ENCODE measurements at regions not wholly inside any gene's neighbourhood (a gene's known extent, or its start where the extent isn't known, plus 50 kb on each side); places are given as distances from the start of the nearest gene placed in this dataset.

DNA sequence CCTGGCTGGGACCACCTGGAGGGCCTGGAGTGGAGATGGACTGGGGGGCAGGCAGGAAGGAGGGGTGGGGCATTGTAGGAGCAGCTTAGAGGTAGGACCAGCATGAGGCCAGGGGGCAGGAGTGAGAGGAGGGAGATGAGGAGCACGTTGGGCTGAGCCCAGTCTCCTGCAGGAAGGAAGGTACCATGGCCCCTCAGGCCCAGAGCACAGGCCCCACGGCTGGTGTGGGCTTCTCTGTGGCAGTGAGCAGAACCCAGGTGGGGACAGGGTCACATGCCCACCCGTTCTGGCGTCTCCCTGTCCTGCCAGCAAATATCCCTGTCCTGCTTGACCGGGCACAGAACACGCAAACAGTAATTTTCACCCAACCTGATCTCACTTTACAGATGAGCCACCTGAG is 141.8 kb downstream of the ENGASE start:
- in situ Hi-C loops (cut with MboI; ENCODE audit: low sequenced_read_pairs) = no loop called here

DNA sequence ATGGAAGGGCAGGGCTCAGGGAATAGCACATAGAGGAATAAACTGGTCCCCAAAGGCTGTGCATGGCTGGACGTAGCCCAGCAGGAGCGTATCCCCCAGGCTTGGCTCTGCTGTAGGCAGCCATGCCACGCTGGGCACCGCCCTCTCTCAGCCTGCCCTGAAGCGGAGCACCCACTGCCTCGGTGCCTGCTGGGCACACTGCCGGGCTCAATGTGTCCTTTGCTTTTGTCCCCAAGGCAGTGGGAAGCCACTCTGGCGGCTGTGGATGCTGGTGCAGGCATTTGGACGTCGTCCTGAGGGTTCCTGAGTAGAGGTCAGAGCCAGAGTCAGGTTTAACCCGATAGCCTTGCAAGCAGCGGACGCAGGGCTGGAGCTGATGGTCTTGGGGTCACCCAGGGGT is 141.0 kb downstream of the ENGASE start:
- in situ Hi-C loops (cut with MboI; ENCODE audit: low sequenced_read_pairs) = no loop called here

DNA sequence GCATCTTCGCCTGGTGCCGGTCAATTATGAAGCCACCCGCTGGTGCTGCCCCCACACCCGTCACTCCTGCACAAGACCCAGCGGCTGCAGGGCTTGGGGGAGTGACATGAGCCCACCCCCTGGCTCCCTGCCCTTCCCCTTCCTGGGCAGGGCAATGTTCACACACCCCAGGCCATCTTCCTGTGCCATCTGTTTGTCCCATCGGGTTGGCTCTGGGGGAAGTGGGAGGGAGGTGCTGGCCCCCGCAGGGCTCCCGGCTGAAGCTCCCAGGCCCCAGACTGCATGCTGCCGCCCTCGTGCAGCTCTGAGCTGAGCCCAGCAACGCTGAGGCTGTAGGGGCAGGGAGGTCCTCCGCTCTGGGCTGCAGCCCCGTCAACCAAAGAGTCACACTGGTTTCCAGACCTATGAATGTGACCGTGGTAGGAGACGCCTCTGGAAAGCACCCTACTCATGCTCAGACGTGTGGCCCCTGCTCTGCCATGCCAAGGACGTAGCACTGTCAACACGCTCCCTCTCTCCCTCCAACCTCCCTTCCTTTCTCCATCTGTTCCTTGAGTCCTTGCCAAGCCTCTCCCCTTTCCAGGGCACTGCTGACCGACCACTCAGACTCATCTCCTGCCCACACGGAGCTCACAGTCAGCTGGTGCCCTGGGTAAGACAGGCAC is 140.4 kb downstream of the ENGASE start:
- in situ Hi-C loops (cut with MboI; ENCODE audit: low sequenced_read_pairs) = no loop called here

DNA sequence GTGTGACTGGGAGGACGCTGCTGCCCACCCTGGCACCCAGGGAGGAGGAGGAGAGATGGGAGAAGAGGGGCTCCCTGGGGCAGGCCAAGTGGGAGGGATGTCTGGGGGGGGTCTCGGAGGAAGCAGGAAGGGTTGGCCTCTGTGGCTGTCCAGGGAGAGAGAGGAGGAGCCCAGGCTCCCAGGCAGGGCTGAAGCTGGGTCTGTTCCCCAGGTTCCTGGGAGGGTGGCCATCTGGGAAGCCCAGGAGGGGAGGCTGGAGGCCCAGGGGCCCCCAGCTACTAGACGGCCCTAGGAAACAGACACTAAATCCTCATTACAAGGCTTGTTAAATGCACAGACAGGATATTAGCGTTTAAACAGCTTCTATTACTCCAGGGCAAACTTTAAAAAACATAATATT is 139.8 kb downstream of the ENGASE start:
- in situ Hi-C loops (cut with MboI; ENCODE audit: low sequenced_read_pairs) = no loop called here

DNA sequence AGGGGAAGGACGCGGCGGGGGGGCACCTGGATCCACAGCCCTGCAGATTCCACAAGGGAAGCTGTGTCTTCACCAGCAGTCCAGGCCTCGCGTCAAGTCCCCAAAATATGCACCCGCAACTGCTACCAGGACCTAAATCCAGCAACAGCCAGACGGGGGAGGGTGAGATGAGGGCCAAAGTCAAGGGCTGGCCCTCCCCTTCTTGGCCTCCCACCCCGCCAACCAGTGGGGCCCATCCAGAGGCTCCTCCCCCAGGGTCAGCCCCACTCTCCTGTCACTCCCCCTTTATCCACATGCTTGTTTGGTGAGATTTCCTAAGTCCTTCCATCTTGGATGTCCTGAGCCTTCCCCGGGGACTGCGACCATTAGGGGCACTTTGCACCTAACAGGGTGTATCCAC is 138.7 kb downstream of the ENGASE start:
- in situ Hi-C loops (cut with MboI; ENCODE audit: low sequenced_read_pairs) = no loop called here

DNA sequence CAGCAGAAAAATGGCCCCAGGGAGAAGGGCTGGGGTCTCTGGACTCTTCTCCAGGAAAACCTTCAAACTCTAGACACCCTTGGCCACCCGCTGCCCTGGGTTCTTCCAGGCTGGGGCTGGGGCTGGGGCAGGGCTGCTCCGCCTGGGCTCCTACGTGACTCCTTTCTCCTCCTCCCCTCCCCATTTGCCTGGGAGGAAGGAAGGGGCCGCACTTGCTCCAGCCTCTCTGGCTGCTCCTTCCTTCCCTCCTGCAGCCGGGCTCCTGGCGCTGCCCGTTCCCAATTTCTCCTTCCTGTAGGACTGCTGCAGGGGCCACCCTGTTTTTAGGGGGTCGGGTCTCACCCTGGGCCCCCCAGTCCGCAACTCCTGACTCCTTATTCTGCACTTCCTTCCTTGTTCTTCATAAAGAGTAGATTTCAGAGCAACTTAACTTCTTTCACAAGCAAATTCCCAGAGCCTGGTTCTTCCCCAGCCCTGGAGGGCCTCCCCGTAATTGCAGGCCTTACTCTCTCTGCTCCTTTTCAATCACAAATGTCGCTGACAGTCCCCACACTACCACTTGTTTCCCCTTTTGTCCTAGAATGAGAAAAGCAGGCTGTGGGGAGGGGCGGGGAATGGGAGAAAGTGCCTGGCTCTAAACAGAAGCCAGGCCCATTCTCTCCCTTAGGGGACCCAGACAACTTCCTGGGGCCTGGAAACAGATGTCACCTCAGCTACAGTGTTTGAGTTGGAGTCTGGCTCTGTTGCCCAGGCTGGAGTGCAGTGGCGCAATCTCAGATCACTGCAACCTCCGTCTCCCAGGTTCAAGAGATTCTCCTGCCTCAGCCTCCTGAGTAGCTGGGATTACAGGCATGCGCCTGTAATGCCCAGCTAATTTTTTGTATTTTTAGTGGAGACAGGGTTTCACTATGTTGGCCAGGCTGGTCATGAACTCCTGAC is 137.8 kb downstream of the ENGASE start:
- in situ Hi-C loops (cut with MboI; ENCODE audit: low sequenced_read_pairs) = no loop called here

DNA sequence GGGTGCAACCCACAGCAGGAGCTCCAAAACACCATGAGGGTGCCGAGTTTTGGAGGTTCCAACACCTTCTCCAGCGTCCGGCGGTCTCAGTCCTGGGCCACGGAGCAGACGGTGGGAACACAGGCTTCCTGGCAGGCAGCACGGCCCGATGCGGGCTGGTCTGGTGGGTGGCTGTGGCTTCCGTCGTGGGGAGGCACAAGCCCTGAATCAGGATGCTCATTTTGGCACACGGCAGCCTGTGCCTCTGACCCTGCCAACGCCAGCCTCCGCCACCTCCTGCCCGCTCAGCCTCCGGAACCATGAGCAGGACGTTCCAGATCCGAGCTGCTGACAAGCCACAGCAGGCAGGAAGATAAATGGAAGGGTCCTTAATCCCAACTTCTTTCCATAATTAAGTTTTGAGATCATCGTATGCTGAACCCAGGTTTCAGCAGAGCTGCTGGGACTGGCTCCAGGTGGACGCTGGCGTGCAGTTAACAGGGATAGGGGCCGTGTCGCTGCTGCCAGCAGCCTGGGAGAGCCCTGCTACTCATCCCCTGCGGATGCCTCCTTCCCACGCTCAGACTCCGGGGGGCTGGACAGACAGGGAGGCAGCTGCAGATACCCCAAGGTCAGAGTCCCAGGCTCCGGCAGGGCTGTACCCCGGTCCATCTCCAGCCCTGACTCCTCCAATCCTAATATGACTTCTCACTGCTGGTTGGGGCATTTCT is 136.6 kb downstream of the ENGASE start:
- in situ Hi-C loops (cut with MboI; ENCODE audit: low sequenced_read_pairs) = no loop called here

DNA sequence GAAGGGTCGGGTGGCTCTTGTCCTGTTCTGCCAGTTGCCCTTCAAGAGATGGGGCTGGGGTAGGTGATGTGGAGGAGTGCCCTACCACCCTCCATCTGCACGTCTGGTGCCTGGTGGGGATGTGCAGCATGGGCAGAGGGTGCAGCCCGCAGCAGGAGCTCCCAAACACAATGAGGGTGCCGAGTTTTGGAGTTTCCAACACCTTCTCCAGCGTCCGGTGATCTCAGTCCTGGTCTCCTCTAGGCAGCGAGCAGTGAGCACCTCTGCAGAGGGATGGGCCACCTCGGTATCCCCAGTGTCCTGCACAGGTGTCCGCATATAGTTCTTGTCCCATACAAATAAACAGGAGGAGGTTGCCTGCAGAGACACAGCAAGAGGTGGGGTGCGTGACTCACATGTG is 136.0 kb downstream of the ENGASE start:
- in situ Hi-C loops (cut with MboI; ENCODE audit: low sequenced_read_pairs) = no loop called here

DNA sequence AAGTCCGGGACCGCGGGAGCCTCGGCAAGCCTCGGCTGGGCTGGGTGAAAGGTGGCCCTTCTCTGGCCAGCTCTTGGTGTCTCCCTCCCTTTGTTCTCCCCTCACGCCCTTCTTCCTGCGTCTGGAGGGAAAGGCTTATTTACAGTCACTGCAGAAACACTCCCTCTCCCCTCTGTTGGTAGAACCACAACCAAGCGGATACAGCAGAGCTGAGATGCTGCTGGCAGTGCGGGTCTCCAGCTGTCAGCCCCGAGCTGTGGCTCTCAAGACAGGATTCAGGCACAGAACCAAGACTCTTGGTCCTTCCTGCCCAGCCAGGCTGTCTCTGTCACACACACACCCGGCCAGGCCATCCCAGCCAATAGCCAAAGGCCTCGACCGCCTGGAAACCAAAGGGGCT is 133.3 kb downstream of the ENGASE start:
- in situ Hi-C loops (cut with MboI; ENCODE audit: low sequenced_read_pairs) = no loop called here

DNA sequence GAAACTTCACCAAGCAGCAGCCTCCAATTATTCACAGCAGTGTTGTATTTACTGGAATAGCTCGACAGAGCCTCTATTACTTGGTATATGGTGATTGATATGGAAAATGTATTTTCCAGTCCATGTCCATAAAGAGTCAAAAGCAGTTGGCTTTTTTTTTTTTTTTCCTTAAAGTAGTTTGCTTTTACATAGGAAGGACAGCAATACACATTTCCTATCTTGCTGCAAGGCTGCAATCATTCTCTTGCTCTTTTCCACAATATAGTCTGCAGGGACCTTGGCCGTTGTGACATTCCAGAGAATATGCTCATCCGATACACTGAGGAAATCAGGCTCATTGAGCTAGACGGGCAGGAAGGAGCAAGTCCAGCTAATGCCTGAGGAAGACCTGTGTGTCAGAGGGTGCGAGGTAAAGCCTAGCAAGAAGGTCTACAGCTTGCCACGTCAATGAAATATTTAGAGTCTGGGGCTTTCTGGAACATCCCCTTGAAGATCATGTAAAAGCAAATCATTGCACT is 131.1 kb downstream of the ENGASE start:
- in situ Hi-C loops (cut with MboI; ENCODE audit: low sequenced_read_pairs) = no loop called here

DNA sequence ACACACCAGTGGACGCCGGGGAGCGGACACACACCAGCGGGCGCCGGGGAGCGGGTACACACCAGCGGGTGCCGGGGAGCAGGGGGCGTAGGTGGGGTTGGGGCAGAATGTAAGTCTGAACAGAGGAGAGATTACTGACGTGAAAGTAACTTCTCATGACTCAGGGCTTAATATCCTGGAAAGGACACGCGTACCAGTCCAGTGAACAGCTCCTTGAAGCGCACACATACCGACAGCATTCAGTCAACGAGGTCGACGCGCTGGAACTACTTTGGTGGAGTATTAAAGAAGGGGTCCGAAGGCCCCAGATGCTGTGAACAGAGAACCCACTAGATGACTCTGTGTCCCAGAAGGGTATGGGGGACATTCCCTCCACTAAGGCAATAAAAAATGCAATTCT is 129.6 kb downstream of the ENGASE start:
- in situ Hi-C loops (cut with MboI; ENCODE audit: low sequenced_read_pairs) = no loop called here

DNA sequence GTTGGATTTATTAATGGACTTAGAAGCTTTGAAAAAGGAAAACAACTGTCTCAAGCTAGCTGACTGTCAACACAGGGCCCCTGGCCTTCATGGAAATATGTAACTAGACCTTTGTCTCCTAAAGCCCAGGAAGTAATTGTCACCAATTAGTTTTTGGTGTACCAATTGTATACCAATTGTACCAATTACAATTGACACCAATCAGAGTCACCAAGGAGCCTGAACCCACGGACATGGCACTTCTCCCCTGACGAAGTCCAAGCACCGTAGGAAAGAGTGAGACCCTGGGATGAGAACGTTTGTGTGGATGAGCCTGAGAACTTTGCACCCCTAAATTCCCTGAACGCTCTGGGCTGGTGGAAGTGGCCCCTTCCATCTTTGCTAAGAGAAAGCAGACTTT is 129.0 kb downstream of the ENGASE start:
- in situ Hi-C loops (cut with MboI; ENCODE audit: low sequenced_read_pairs) = no loop called here

DNA sequence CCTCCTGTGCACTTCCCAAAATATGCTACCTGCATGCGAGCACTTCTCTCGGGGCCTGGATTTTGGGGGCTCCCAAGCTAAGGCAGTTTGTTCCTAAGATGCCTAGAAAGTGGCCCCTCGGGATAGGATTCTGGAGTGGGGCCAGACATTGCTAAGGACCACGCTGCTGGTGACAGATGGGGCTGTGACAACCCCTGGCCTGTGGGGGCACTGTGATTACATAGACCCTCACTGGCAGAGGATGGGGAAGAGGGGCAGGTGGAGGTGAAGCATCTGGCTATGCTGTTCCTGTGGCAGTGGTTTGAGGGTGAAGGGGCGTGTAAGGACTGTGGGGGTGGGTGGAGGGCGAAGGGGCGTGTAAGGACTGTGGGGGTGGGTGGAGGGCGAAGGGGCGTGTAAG is 128.4 kb downstream of the ENGASE start:
- in situ Hi-C loops (cut with MboI; ENCODE audit: low sequenced_read_pairs) = no loop called here

DNA sequence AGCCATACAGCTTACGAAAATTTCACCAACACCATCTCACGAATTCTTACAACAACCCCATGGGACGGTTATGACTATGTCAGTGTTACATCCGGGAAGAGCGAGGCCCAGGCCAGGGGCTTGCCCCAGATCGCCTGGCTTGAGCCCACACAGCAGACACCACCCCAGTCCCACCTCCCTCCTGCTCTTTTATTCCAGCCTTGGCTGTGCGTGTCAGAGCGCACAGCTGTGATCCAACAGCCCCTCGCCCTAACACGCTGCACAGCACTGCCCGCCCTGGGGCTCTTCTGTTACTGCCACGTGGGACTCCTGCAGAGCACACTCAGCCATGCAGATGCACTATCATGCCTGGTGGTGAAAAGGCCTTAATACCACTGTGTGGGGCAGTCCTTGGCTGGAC is 127.9 kb downstream of the ENGASE start:
- in situ Hi-C loops (cut with MboI; ENCODE audit: low sequenced_read_pairs) = no loop called here

DNA sequence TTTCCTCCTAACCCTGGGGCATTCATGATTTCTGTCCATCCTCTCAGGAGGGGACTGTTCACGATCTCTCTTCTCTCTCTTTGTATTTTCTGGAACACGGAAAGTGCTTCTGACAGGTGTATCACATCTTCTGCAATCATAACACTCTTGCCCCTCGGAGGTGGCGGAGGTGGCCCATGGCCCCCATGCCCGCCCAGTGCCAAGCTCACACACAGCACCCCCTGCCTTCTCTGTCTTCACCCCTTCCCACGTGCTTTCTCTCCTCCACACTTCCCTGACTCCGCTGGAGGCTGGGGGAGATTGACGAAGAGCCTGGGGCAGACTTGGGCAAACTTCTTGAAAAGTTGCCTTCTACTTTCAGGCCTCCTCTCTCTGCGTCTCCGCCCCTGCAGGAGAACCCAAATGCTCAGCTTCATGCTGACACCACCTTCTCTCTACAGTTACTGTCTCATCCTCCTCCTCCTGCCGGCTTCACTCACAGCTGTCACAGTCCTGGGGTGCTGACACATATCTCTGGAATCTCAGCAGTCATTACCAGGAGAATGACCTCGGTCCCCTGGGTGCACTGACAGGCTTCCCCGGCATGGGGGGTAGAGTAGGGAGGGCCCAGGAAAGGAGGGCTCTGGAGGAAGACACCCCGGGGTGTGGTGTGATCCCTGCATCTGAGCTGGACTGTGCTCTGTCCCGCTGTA is 127.1 kb downstream of the ENGASE start:
- in situ Hi-C loops (cut with MboI; ENCODE audit: low sequenced_read_pairs) = no loop called here

DNA sequence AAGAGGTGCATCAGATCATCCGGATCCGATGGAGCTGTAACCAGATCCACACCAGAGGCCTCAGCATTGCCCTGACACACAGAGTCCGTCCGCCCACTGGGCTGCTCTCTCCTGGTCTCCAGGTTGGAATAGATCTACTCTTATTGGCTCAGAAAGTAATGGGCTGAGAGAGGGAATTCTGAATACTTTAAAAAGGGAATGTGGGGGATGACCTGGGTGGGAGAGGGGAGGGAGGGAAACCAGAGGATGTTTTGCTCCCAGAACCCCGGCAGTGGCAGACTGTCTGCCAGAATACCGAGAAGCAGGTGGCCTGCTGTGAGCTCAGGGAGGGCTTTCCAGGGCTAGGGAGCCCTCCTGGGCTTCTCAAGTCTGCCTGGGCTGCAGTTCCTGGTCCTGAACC is 126.5 kb downstream of the ENGASE start:
- in situ Hi-C loops (cut with MboI; ENCODE audit: low sequenced_read_pairs) = no loop called here

DNA sequence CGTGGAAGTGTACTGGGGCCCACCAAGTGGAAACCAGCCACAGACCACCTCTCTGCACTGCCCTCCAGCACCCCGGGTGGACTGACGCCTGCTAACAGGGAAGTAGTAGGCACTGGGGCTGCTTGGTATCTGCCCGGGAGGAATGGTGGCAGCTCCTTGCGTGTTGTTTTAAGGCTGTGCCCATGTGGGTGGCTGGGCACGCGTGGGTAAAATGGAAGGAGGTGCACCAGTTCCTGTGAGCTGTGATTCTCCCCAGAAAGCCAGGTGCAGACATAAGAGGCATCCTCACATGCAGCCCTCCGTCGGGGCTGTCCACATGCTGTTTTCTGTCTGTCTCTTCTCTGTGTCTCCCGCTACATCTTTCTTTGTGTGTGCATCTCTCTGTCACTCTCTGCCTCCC is 122.3 kb downstream of the ENGASE start:
- in situ Hi-C loops (cut with MboI; ENCODE audit: low sequenced_read_pairs) = no loop called here

DNA sequence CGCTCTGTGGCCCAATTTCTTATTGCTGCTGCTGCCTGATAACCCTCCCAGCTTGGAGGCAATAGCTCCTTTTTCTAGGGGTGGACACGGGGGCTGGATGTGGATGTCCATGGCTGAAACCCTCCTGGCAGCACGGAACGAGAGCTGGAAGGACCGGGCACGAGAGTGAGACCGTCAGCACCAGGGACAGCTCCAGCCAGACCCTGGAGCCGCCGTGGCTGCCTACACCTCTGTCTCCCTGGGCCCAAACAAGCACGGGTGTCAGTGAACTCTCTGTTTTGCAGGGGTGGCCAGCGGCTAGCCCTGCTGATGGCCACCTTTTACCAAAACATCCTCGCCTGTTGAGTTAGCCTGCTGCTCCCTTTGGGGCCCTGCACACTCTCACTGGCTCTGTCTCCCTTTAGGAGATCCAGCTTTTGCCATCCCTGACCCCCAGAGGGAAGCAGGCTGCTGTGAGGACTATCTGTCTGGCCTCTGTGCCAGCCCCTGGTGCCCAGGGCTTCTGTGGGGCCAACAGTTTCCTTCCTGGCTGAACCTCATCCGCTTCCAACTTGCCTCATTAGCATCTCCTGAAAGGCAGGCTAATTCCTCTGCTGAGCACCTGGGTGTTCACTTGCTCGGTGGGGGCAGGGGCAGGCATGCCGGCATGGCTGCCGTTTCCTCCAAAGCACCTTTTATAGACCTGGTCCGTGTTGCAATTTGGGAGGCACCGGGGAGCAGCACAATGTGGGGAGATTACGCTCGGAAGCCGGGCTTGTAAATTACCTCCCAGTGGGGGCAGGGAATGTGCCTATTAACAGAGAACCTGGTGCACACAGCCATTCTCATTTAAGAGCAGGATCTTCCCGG is 118.1 kb downstream of the ENGASE start:
- in situ Hi-C loops (cut with MboI; ENCODE audit: low sequenced_read_pairs) = no loop called here

DNA sequence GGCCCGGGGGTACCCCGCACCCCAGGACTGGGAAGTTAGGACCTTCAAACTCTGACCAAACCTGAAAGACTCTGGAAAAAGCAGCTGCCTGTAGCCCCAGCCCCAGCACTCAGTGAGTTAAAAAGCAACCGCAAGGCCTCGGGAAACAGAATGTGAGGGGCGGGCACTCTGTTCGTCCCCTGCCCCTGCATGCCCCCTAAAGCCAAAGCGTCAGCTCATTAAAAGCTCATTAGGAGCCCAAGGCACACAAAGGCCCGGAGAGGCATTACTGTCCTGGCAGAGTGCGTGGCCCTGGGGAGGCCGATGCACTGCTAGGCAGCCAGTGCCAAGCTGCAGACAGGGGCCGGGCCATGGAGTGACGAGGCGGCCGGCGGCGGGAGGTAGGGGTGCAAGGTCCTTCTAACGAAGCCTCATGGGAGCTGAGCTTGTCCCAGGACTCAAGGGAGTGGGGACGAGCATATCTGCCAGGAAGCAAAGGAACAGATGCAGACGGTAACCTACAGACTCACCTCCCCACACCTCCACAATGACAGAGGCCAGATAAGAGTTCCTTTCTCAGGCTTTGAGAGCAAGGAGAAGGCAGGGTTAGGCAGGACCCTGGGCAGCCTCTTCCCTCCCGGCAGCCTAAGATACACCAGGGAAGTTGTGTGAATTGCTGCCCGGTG is 116.8 kb downstream of the ENGASE start:
- in situ Hi-C loops (cut with MboI; ENCODE audit: low sequenced_read_pairs) = no loop called here

DNA sequence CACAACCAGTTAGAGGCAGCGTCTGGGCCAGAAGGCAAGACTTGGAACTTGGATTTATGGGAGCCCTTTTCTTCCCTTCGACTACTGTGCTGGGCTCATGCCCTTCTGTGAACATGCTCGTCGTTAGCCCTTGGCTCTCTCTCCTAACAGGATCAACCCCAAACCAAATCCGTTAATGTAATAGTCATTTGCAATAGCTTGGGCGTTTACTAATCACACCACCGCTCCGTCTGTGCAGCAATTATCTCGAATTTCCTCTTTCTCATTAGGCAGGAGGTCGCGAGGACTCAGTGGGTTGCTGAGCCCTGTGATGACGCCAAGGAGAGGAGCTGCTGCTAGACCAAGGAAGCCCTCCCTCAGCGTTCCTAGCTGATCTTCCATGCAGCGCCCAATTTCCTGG is 114.7 kb downstream of the ENGASE start:
- in situ Hi-C loops (cut with MboI; ENCODE audit: low sequenced_read_pairs) = no loop called here

All from HL-60/S4 (cell line).